GM19452 (cell line): ENCODE measurements at regions not wholly inside any gene's neighbourhood (a gene's known extent, or its start where the extent isn't known, plus 50 kb on each side); places are given as distances from the start of the nearest gene placed in this dataset.

ENCODE experiments used
- ATAC-seq: cut with Tn5 transposase; IDR thresholded peaks from one replicate; pipeline ENCODE4 v1.9.1; 2021; ENCODE audit not compliant: unreplicated experiment

DNA sequence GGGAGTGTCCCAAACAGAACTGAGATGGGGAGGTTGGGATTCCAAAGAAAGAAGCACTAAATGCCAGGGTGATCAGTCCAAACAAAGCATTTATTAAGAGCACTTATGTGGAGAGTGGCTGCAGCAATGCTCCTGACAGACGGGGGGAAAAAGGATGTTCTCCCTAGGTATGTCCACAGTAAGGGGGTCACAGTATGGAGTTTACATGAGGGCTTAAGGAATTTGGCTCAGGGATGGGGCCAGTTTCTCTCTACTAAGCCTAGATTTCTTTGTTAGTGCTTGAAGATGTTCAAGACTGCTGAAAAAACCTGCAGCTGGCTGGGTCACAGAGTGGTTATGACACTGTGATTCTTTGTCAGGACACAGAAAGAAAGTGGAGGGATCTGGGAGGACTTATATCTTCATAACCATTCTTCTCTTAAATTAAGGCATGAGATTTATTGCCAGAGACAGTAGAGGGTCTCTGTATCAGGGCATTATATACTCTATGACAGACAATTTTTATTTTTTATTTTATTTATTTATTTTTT, 1468.0 kb downstream of the C4orf33 start:
- no peak for ATAC-seq

DNA sequence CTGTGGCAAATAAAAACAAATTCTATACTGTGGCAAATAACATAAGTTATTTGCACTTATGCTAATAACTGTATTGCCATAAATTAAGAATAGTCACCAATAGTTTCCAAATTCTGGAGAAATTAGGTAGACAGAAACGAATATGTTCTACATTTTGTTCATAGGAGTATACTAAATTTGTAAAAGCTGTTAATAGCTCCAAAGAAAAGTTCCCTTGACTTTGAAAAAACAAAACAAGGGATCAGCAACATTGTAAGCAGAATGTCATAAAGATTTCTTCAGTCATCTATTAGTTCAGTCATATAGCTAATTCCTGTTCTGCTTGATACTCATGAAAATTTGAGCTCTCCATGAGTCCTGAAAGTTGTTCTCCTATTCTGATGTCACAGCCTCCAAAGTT, 1472.8 kb downstream of the C4orf33 start:
- no peak for ATAC-seq

DNA sequence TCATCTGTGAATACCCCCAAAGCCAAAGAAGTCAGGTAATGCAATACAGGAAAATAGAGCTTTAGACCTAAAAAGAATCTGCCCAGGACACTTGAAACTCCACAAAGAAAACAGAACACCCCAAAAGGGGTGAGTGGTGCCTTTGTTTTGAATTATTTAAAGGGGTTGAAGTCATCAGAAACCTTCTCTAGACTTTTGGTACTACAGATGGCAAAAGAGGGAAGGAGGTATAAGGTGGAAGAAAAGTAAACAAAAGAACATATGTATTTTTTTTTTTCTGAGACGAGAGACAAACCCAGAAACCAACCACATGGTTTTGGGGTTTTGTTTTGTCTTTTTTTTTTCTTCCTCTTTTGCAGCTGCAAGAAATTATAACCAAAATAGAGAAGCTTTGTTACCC, 1477.8 kb downstream of the C4orf33 start:
- ATAC-seq: no peak

DNA sequence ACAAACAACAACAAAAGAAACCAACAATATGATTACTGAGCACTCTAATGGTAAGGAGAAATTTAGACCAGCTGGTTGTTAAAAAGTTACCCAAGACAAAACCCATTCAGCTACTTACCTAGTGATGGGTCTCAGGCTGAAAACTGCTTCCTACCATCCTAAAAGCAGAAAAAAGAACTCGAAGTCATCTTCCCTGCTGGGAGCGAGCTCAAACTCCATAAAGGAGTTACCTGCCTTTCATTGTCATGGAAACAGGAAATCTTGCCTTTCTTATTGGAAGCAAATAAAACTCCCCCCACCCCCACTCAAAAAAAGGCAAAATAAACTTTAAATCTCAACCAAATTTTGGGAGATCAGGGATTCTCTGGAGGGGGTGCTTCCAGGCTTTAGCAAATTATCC, 1478.3 kb downstream of the C4orf33 start:
- ATAC-seq: no peak

DNA sequence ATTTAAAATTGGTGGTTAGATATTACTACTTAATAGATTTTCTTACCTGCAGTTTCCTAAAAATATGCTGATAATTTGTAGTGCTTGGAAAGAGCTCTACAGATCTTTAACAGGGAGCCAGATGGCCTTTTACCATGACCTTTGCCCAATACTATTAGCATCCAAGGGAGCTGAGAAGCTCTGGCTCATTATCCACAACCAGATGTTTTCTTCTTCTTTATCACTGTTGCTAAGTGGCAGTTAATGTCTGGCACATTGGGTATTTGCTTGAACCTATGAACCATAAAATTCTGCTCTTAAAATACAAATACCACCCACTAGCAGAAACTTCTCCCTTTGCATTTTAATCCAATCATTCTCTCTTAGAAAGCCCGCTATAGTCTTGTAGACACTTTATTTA, 1480.3 kb downstream of the C4orf33 start:
- no peak for ATAC-seq

DNA sequence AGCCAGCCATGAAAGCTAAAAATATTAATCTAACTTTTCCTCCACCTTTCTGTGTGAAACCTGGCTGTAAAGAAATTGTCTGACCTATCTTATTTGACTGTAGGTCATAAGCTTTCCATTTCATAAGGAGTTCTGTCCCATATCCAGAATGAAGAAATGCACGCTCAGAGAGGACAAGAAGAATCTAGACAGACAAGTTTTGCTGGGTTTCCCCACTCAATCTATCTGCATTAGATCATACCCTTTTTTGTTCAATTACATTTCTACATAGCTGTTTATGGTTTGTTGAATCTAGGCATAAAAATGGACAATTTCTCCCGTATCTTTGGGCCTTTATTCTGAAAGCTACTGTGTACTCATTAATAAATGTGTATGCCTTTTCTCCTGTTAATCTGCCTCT, 1495.1 kb downstream of the C4orf33 start:
- no peak for ATAC-seq

DNA sequence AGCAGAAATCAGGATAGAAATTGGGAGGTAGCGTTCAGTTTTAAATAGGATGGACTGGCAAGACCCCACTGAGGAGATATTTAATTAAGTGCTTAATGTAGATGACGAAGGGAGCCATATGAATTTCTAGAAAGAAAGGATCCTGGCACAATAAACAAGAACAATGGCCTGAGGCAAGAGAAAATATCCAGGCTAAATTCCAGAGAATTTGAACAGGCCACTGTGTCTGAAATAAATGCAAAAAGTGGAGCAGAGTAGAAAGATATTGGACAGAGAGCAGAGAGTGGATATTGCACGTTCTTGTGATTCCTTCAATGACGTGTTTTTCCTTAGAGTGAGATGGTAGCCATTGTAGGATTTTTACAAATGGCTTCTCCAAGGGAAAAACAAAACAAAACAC, 1504.8 kb downstream of the C4orf33 start:
- ATAC-seq: no peak

DNA sequence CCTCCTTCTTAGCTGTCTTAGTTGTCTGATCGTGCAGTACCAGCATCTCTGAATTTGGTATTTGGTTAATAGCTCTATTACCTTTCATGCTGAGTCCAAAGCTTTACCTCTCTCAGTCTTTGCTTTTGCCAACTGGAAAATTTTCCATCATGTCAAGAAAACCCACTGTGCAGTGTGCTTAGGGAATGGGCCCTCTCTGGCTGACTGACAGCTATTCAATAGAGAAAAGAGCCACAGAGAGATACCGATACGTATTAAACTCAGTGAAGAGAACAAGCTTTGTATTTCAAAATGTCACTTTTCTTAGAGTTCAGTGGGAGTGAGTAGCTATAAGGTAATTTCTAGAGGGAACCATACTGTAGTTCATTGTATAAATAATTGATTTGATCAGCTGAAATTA, 1507.1 kb downstream of the C4orf33 start:
- ATAC-seq: no peak

DNA sequence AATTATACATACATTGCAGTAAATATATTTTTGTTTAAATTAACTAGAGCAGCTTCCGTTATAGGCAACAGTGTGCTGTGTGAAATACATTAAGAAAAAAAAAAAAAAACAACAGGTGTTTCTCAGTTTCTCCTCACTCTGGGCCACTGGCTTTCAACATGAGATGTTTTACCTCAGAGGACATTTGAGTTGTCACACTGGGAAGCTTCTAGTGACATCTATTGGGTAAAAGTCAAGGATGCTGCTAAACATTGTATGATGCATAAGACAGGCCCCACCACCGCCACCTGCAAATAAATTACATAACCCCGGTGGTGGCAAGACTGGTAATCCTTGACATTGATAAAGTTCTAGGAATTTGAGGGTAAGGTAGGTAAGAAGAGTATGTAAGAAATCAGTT, 1512.2 kb downstream of the C4orf33 start:
- ATAC-seq: no peak

DNA sequence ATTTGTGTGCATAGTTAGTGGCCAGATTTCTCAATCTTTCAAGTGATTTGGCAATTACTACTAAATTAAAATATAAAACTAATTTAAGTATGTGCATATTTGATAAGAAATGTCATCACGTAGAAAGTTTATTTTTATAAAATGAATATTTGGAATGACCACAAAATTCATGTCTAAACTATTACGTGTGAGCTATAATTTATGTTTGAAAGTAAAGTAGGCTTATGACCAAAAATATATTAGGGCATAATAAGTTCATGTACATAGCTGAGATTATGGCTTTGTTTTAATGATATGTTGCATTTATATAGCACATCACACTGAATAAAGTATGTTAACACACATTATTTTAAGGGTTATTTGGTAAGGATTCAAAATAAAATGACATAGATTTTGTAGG, 1532.6 kb downstream of the C4orf33 start:
- no peak for ATAC-seq

DNA sequence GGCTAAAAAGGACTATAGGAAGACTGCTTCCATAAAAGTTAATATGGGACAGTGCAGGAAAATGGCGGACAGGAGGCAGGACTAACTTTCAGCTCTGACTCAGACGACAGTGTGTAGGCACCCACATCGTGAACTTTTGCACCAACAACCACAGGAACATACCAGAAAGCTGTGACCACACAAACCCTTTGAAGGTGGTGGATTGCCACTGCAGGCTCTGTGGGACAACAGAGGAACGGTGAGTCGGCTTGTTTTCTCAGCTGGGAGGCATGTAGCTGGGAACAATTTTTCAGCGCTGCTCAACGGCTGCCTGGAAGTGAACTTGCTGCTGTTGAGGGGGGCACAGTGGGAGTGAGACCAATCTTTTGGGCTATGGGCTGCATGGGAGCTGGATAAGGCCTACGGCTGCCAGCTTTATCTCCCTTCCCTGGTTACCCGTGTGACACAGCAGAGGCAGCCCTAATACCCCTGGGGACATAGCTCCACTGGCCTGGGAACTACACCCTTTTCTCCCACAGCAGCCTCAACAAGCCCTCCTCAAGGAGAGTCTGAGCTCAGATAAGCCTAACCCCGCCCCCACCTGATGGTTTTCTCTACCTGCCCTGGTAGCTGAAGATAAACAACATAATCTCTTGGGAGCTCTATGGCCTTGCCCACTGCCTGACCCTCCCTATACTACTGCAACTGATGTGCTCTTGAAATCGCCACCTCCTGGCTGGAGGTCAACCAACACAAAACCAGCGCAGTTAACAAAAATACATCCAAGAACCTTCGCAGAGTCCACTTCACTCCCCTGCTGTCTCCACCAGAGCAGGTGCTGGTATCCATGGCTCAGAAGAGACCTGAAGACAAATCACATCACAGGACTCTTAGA, 1537.0 kb downstream of the C4orf33 start:
- ATAC-seq: no peak

DNA sequence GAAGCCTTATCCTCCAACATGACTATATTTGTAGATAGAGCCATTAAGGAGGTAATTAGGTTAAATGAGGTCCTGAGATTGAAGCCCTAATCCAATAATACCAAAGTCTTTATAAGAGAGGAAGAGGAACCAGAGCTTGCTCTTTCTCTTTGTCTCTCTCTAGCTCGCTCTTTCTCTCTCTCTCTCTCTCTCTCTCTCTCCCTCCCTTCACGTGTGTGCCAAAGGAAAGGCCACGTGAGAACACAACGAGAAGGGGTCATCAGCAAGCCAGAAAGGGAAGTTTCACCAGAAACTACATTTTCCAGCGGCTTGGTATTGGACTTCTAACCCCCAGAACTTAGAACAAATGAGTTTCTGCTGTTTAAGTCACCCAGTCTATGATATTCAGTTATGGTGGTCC, 1540.5 kb downstream of the C4orf33 start:
- no peak for ATAC-seq

DNA sequence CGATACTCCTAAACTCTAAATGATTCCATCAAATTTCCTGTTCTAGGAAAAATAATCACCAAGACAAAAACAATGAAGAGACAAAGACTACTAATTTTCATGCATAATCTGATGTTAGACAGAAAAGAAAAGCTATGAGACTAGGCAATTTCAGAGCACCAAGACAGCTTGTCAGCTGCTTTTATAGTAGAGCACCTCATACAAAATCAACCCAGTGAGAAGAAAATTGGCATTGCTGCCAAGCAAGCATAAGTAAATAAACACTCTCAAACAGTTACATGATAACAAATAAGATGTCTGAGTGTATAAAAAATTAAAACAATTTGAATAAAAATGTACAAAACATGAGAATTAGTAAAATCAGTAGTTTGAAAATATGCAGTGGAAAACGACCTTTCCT, 1544.6 kb downstream of the C4orf33 start:
- ATAC-seq: no peak

DNA sequence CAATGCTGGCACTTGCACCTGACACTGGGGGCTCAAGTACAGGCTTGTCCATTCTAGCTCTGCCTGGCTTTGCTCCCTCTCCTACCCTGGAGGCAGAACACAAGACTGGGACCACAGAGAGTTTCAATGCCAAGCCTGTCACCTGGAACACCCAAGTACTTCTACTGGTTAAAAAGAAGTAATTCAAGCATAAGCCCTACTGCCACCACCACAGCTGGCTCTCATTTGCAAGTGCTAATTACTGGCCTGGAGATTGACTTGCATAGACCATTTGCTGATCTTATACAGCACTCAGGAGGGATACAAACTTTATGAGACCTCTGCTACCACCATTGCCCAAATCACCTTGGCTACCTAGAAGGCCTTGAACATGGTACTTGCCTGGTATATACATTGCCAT, 1550.9 kb downstream of the C4orf33 start:
- no peak for ATAC-seq

DNA sequence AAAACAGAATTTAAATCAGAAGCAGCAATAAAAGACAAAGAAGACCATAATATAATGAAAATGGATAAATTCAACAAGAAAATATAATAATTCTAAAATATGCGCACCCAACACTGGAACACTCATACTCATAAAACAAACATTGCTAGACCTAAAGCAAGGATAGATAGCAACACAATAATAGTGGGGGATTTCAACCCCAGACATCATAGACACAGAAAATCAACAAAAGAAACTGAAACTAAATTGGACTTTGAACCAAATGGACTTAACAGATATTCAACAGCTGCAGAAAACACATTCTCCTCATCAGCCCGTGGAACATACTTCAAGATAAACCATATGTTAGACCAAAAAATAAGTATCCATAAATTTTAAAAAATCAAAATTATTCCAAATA, 1552.6 kb downstream of the C4orf33 start:
- no peak for ATAC-seq

DNA sequence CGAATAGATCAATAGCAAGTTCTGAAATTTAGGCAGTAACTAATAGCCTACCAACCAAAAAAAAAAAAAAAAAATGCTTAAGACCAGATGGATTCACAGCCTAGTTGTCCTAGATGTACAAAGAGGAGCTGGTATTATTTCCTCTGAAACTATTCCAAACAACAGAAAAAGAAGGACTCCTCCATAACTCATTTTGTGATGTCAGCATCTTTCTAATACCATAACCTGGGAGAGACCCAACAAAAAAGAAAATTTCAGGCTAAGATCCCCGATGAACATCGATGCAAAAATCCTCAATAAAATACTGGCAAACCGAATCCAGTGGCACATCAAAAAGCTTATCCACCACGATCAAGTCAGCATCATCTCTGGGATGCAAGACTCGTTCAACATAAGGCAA, 1557.9 kb downstream of the C4orf33 start:
- no peak for ATAC-seq

DNA sequence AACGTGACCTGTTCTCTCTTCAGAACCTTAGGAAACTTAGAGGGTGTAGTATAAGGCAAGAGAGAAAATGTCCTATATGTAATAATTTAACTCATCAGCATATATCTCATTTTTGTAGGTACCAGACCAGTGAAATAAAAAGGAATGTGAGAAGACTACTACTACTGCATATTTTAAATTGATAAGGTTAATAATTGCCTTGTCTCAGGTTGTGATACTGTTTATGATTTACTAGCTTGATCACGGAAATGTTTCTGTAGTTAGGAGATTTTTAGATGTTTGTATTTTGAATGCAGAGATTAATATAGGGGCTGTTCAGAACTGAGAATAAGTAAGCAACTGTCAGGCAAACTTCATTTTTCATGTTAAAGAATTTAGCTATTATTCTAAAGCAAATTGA, 1563.4 kb downstream of the C4orf33 start:
- no peak for ATAC-seq

DNA sequence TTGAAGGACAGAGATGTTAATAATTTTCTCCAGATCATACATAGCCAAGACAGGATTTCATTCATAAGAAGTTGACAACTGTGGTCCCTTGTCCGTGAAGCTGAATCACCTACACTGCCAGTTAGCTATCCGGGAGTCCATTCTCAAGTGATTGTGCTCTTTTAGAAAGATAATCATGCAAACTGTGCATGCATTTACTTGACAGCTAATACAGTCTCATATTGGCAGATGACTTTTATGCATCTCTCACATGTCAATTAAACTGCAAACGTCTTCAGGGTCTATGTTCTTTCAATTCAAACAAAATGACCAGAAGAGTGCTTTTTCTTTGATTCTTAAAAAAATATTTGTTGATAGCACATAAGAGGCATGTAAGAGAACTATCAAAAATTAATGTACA, 1572.9 kb downstream of the C4orf33 start:
- ATAC-seq: no peak

DNA sequence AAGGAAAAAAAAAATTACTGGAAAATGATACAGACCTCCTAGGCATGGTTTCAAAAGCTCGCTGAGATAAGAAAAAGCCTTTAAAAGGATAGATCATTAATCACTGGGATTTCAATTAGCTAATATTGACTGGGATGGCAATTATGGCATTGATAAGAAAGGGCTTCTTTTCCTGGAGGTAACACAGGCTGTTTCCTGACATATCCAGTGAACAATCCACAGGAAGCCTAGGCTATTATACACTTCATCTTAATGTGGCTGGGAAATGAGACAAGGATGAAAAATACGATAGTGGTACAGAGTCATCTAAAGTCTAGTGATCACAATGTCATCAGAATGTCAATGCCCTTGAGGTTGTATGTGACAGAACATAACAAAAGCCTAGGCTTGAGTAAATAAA, 1579.3 kb downstream of the C4orf33 start:
- no peak for ATAC-seq

DNA sequence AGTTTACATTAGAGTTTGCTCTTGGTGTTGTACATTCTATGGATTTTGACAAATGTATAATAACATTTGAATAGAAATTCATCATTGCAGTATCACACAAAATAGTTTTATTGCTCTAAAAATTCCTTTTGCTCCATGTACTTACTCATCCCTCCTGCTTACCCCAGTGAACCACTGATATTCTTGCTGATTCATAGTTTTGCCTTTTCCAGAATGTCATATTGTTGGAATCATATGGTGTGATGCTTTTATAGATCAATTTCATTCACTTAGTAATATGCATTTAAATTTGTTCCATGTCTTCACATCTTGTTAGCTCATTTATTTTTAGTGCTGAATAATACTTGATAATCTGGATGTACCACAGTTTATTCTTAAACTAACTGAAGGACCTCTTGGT, 1593.2 kb downstream of the C4orf33 start:
- no peak for ATAC-seq

DNA sequence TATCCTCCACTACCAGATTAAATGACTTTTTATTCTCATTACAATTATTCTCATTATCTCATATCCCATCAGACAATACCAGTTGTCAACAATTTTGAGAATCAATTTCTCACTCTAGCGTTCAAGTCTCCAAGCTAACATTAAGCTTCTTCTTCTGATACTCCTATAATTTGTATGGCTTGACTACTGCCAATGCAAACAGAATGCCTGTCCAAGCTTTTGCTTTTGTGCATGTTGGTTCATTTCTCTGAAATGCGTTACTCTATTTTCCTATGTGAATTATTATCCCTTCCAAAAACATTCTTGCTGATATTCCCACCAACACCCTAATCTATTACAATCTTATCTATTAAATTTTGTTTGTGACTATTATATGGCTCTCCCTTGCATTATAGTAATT, 1602.3 kb downstream of the C4orf33 start:
- no peak for ATAC-seq

DNA sequence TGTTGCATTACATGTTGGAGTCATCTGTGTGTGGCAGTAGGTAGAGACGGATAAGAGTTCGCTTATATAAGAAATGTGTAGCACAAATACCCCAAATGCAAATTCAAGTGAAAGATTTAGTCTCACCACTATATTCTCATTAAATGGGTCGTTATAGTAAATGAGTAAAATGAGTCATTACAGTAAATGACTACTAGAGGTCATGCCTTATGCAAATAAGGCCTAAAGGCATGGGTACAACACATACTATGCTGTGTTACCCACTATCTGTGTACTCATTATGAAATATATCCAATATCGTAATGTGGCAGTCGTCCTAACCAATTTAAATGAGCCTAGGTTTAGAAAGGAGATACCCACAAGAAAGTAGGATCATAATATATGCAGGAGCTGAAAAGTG, 1603.1 kb downstream of the C4orf33 start:
- ATAC-seq: no peak
